HPDE6-E6E7 (cell line): ENCODE measurements at regions not wholly inside any gene's neighbourhood (a gene's known extent, or its start where the extent isn't known, plus 50 kb on each side); places are given as distances from the start of the nearest gene placed in this dataset.
A peak's percentile ranks its signal among the peaks of the same experiment; 100 is the strongest.
"Not testable (repeated sequence)": the region's sequence is repeated elsewhere in the genome, so short reads cannot be mapped to it uniquely, and the experiment has no call there.

ENCODE experiments used
- DNase-seq: peaks from one replicate; pipeline ENCODE4 v3.0.0; 2011; ENCODE audit warnings: missing footprints; ENCODE audit errors: extremely low spot score

GRCh38 chr12:42860331-42860730 is 270.8 kb upstream of the PRICKLE1 start:
- not testable (repeated sequence) for DNase-seq

GRCh38 chr12:42859612-42860011 is 270.1 kb upstream of the PRICKLE1 start:
- no peak for DNase-seq

GRCh38 chr12:42857106-42857505 is 267.6 kb upstream of the PRICKLE1 start:
- no peak for DNase-seq

- DNase-seq: no peak
Observed at GRCh38 chr12:42855362-42855950, 265.9 kb upstream of the PRICKLE1 start.

- DNase-seq: no peak
Observed at GRCh38 chr12:42854826-42855225, 265.3 kb upstream of the PRICKLE1 start.

GRCh38 chr12:42854208-42854607 is 264.7 kb upstream of the PRICKLE1 start:
- no peak for DNase-seq

- no peak for DNase-seq
Observed at GRCh38 chr12:42853370-42854140, 264.0 kb upstream of the PRICKLE1 start.

- no peak for DNase-seq
Observed at GRCh38 chr12:42846782-42847181, 257.2 kb upstream of the PRICKLE1 start.

- DNase-seq: no peak
Observed at GRCh38 chr12:42834062-42834461, 244.5 kb upstream of the PRICKLE1 start.

- DNase-seq: no peak
Observed at GRCh38 chr12:42828836-42829235, 239.3 kb upstream of the PRICKLE1 start.

- no peak for DNase-seq
Observed at GRCh38 chr12:42824327-42824726, 234.8 kb upstream of the PRICKLE1 start.

GRCh38 chr12:42823679-42824078 is 234.1 kb upstream of the PRICKLE1 start:
- no peak for DNase-seq

- no peak for DNase-seq
Observed at GRCh38 chr12:42819846-42820245, 230.3 kb upstream of the PRICKLE1 start.

- no peak for DNase-seq
Observed at GRCh38 chr12:42815068-42815467, 225.5 kb upstream of the PRICKLE1 start.

GRCh38 chr12:42812871-42813270 is 223.3 kb upstream of the PRICKLE1 start:
- no peak for DNase-seq

GRCh38 chr12:42812086-42812485 is 222.5 kb upstream of the PRICKLE1 start:
- no peak for DNase-seq

- no peak for DNase-seq
Observed at GRCh38 chr12:42810006-42810405, 220.5 kb upstream of the PRICKLE1 start.

- no peak for DNase-seq
Observed at GRCh38 chr12:42809226-42809625, 219.7 kb upstream of the PRICKLE1 start.

- no peak for DNase-seq
Observed at GRCh38 chr12:42807766-42808165, 218.2 kb upstream of the PRICKLE1 start.

- DNase-seq: no peak
Observed at GRCh38 chr12:42807251-42807650, 217.7 kb upstream of the PRICKLE1 start.

- peak; percentile 5 for DNase-seq
Observed at GRCh38 chr12:42804928-42805327, 215.4 kb upstream of the PRICKLE1 start.

- no peak for DNase-seq
Observed at GRCh38 chr12:42802785-42803189, 213.2 kb upstream of the PRICKLE1 start.

- no peak for DNase-seq
Observed at GRCh38 chr12:42801271-42801670, 211.7 kb upstream of the PRICKLE1 start.

- no peak for DNase-seq
Observed at GRCh38 chr12:42799966-42800365, 210.4 kb upstream of the PRICKLE1 start.
